ENCODE measurements at regions not wholly inside any gene's neighbourhood (a gene's known extent, or its start where the extent isn't known, plus 50 kb on each side); places are given as distances from the start of the nearest gene placed in this dataset.
"Not testable (repeated sequence)": the region's sequence is repeated elsewhere in the genome, so short reads cannot be mapped to it uniquely, and the experiment has no call there.

DNA sequence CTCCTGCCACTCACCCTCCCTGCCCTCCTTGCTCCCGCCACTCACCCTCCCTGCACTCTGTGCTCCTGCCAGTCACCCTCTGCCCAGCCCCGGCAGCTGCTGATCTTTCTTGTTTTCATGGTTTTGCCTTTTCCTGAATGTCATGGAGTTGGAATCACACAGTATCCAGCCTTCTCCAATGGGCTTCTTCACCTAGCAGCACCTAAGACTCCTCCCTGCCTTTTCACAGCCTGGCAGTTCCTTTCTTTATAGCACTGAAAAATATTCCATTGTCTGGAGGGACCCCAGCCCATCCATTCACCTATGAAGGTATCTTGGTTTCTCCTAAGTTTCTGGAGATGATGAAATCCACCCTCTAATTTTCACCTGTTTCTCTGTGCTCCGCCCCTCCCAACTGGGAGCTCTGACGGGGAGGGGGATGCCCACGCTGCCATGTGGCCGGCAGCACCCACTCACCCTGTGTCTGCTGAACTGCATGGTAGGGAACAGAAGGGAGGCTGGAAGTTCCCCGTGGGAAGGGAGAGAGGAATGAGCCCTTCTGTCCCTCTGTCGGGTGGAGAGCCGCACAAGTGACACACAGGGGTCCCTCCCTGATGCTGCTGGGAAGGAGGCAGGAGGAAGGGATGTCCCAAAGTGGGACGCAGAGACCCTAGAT lies 144.9 kb upstream of the ZNF469 start:
- H3K27ac Mint-ChIP-seq (ENCODE audit: low read depth, unreplicated experiment); BruUV-seq (replicated peaks); intact Hi-C loops (cut with micrococcal nuclease); POLR2A ChIA-PET; H3K4me3 Mint-ChIP-seq (ENCODE audit: unreplicated experiment); H3K9me3 Mint-ChIP-seq (ENCODE audit: unreplicated experiment); H3K27me3 Mint-ChIP-seq (ENCODE audit: insufficient read depth, unreplicated experiment); H3K36me3 Mint-ChIP-seq (ENCODE audit: insufficient read depth, unreplicated experiment); CTCF ChIA-PET: not testable (repeated sequence)
- H3K4me1 Mint-ChIP-seq (ENCODE audit: insufficient read depth, unreplicated experiment) = peaks cover 14% of the 10 kb centered on the region
- peak; percentile 27 for DNase-seq (ENCODE audit: unreplicated experiment)

DNA sequence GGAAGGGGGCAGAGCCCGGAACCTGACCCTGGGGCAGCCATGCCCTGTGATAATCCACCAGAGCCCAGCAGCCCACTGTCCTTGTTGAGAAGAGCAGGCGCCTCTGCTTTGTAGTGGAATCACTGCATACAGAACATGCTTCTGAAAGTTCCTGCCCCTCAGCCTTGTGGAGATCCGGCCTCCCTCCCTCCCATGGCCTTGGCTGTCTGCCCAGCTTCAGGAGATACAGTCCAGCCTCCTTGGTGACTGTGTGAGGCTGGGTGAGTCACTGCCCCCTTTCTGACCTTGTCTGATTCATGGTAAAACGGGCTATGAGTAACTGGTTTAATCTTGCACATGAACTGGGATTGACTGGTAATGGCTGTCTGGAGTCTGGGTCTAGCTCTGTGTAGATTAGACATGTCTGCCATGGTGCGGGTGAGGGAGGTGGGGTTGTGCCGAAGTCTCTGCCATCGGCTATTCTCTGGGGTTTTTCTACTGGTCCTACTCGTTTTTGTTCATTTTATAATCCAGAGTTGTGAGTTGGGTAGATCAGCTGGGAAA lies 144.0 kb upstream of the ZNF469 start:
- H3K27me3 Mint-ChIP-seq (ENCODE audit: insufficient read depth, unreplicated experiment); H3K27ac Mint-ChIP-seq (ENCODE audit: low read depth, unreplicated experiment); intact Hi-C loops (cut with micrococcal nuclease); CTCF ChIA-PET; H3K9me3 Mint-ChIP-seq (ENCODE audit: unreplicated experiment); H3K4me3 Mint-ChIP-seq (ENCODE audit: unreplicated experiment); POLR2A ChIA-PET; BruUV-seq (replicated peaks); H3K36me3 Mint-ChIP-seq (ENCODE audit: insufficient read depth, unreplicated experiment): not testable (repeated sequence)
- peaks cover 14% of the 10 kb centered on the region for H3K4me1 Mint-ChIP-seq (ENCODE audit: insufficient read depth, unreplicated experiment)
- peak; percentile 99 for DNase-seq (ENCODE audit: unreplicated experiment)

- H3K27ac Mint-ChIP-seq (ENCODE audit: low read depth, unreplicated experiment); intact Hi-C loops (cut with micrococcal nuclease); POLR2A ChIA-PET; H3K36me3 Mint-ChIP-seq (ENCODE audit: insufficient read depth, unreplicated experiment); H3K27me3 Mint-ChIP-seq (ENCODE audit: insufficient read depth, unreplicated experiment); CTCF ChIA-PET; H3K4me3 Mint-ChIP-seq (ENCODE audit: unreplicated experiment); H3K9me3 Mint-ChIP-seq (ENCODE audit: unreplicated experiment); BruUV-seq (replicated peaks): not testable (repeated sequence)
- DNase-seq (ENCODE audit: unreplicated experiment) = peak; percentile 65
- peaks cover 14% of the 10 kb centered on the region for H3K4me1 Mint-ChIP-seq (ENCODE audit: insufficient read depth, unreplicated experiment)
These were observed 142.6 kb upstream of the ZNF469 start for GRCh38 chr16:88240118-88240517.

DNA sequence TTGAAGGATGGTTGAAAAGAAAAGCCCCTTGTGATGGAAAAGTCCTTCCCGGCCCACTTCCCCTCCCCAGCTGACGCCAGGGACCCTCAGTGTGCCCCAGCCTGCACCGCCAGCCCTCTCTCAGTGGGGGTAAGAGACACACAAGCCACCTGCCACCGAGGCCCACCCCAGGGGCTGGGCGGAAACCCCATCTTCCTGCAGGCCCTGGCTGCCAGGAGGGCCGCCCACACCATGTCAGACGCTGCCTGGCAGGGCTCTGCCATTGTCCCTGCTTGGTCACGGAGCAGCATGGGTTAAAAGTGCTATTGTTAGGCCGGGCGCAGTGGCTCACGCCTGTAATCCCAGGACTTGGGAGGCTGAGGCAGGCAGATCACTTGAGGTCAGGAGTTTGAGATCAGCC lies 142.0 kb upstream of the ZNF469 start:
- DNase-seq (ENCODE audit: unreplicated experiment); POLR2A ChIA-PET; H3K27ac Mint-ChIP-seq (ENCODE audit: low read depth, unreplicated experiment); BruUV-seq (replicated peaks); H3K27me3 Mint-ChIP-seq (ENCODE audit: insufficient read depth, unreplicated experiment); H3K4me3 Mint-ChIP-seq (ENCODE audit: unreplicated experiment); intact Hi-C loops (cut with micrococcal nuclease); CTCF ChIA-PET; H3K36me3 Mint-ChIP-seq (ENCODE audit: insufficient read depth, unreplicated experiment); H3K9me3 Mint-ChIP-seq (ENCODE audit: unreplicated experiment): not testable (repeated sequence)
- H3K4me1 Mint-ChIP-seq (ENCODE audit: insufficient read depth, unreplicated experiment) = peaks cover 14% of the 10 kb centered on the region

DNA sequence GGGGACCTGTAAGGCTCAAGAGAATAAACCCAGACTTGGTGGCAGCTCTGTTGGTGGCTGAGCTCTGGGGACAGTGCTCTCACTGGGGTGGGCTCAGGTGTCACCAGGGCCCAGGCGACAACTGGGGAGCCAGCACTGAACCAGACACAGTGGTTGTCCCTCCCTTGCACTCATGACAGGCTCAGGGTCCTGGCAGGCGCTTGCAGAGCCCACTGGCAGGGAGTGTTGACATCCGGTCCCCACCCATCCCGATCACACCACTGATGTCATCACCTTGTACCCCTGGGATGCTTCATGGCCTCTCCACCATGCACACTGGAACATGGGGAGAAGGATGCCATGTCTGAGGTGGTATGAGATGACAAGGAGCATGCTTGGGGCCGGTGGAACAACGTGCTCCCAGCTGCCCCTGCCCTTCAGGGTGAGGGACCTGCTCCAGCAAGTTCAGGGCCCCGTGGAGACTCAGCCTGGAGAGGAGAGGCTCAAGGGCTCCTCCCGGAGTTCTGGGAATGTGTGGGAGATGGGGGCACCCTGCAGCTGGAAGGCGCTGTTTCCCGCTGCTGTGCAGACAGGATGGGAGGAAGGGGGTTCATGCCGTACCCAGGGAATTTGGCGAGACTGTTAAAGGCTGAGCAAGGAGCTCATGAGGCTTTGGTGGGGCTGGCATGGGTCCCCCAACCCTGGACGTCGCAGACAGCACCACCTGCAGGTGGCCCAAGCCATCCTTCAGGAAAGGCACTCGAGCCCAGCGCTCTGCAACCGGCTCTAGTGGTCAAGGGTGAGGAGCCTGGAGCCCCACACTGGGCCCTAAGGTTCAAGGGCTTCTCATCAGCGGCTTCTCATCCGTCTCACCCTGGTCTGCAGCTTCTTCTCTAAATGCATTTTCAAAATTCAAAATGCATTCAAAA lies 141.1 kb upstream of the ZNF469 start:
- DNase-seq (ENCODE audit: unreplicated experiment); CTCF ChIA-PET; H3K9me3 Mint-ChIP-seq (ENCODE audit: unreplicated experiment); intact Hi-C loops (cut with micrococcal nuclease); BruUV-seq (replicated peaks); H3K27me3 Mint-ChIP-seq (ENCODE audit: insufficient read depth, unreplicated experiment); H3K4me3 Mint-ChIP-seq (ENCODE audit: unreplicated experiment); H3K27ac Mint-ChIP-seq (ENCODE audit: low read depth, unreplicated experiment); H3K36me3 Mint-ChIP-seq (ENCODE audit: insufficient read depth, unreplicated experiment): not testable (repeated sequence)
- peaks cover 14% of the 10 kb centered on the region for H3K4me1 Mint-ChIP-seq (ENCODE audit: insufficient read depth, unreplicated experiment)
- POLR2A ChIA-PET = interaction anchor here (0.6 kb wide), 1 partner anchor 924 kb away, joined by 3 read pairs; the partner anchor contains the start of gene C16orf95

DNA sequence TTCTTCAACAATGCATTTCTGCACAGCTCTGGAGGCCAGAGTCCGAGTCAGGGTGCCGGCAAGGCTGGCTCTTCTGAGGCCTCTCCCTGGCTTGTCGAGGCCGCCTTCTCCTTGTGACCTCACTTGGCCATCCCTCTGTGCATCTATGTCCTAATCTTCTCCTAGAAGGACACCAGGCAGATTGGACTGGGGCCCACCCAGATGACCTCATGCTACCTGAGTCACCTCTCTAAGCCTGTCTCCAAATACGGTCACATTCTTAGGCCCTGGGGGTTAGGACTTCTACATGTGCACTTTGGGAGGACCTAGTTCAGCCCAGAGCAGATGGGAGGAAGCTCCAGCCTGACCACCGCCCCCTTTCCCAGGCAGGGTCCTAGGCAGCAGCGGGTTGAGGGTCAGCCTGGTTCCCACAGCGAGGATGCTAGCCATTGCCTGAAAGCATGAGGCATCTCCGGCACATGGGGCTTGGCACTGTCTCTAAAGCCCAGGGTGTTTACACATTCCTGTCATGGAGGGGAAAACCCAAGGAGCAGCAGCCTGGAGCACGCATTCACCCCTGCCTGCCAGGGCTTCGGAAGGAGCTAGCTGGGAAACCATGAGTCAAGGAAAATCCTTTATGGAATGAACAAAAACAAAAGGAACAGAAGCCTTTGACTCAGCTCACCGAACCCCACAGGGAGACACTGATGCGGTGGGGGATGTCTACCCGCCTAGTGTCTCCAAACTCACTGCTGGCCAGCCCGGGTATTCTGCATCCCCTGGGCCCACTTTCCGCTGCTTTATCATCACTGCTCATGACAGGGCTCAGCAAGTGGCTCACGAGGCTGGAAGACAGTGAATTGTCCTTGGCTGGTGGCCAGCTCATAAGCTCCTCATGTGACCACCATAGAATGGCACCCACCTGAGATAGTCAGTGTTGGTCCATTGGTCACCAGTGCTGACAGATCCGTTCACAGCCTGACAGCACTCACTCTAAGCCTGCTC lies 140.2 kb upstream of the ZNF469 start:
- CTCF ChIA-PET; BruUV-seq (replicated peaks); H3K4me3 Mint-ChIP-seq (ENCODE audit: unreplicated experiment); H3K27me3 Mint-ChIP-seq (ENCODE audit: insufficient read depth, unreplicated experiment); H3K9me3 Mint-ChIP-seq (ENCODE audit: unreplicated experiment); H3K36me3 Mint-ChIP-seq (ENCODE audit: insufficient read depth, unreplicated experiment); H3K27ac Mint-ChIP-seq (ENCODE audit: low read depth, unreplicated experiment); intact Hi-C loops (cut with micrococcal nuclease): not testable (repeated sequence)
- POLR2A ChIA-PET = interaction anchor here (1.0 kb wide), 1 partner anchor 50 kb away, joined by 3 read pairs; no protein-coding TSS in a partner anchor
- H3K4me1 Mint-ChIP-seq (ENCODE audit: insufficient read depth, unreplicated experiment) = peaks cover 12% of the 10 kb centered on the region
- DNase-seq (ENCODE audit: unreplicated experiment) = peak; percentile 93

GRCh38 chr16:88243921-88244320 lies 138.8 kb upstream of the ZNF469 start:
- POLR2A ChIA-PET; DNase-seq (ENCODE audit: unreplicated experiment); H3K9me3 Mint-ChIP-seq (ENCODE audit: unreplicated experiment); H3K4me3 Mint-ChIP-seq (ENCODE audit: unreplicated experiment); H3K27ac Mint-ChIP-seq (ENCODE audit: low read depth, unreplicated experiment); CTCF ChIA-PET; H3K36me3 Mint-ChIP-seq (ENCODE audit: insufficient read depth, unreplicated experiment); H3K4me1 Mint-ChIP-seq (ENCODE audit: insufficient read depth, unreplicated experiment); H3K27me3 Mint-ChIP-seq (ENCODE audit: insufficient read depth, unreplicated experiment); BruUV-seq (replicated peaks); intact Hi-C loops (cut with micrococcal nuclease): not testable (repeated sequence)

DNA sequence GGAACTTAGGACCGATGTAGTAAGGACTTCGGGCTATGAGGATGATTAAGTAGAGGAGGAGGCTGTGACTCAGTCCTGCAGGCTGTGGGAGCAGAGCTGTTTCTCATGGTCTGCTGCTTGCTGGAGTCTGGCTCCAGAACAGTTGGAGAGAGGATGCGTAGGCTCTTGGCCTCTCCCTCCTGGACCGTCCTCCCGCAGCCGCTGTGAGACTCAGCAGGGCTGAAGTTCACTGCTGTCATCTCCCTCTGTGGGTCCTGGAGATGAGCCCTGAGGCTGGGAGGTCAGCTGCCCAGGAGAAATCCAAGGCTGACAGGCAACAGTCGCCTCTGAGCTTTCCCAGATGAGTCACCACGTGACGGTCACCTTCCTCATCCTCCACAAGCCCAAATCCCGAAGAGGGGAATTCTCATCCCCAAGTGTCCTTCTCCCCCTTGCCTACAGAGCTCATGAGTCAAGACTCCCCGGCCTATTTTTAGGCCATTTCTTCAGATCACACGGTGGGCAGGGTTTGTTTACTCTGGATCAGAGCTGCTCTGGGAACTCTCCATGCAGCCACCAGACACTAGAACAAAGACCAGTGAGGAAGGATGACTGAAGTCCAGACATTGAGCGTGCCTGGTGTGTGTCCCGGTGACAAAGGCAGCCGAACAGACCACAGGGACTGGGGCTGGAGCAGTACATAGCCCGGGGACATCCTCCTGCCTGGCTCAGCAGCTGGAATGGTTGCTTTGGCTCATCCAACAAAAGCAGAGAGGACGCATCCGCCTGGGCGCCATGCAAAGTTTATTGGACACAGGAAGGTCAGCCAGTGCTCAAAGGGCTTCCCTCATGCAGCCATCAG lies 137.3 kb upstream of the ZNF469 start:
- CTCF ChIA-PET; H3K4me3 Mint-ChIP-seq (ENCODE audit: unreplicated experiment); H3K36me3 Mint-ChIP-seq (ENCODE audit: insufficient read depth, unreplicated experiment); H3K4me1 Mint-ChIP-seq (ENCODE audit: insufficient read depth, unreplicated experiment); H3K27ac Mint-ChIP-seq (ENCODE audit: low read depth, unreplicated experiment); H3K9me3 Mint-ChIP-seq (ENCODE audit: unreplicated experiment); BruUV-seq (replicated peaks); POLR2A ChIA-PET; H3K27me3 Mint-ChIP-seq (ENCODE audit: insufficient read depth, unreplicated experiment); intact Hi-C loops (cut with micrococcal nuclease): not testable (repeated sequence)
- DNase-seq (ENCODE audit: unreplicated experiment) = peak; percentile 91

Measured in MCF 10A (cell line).